ENCODE measurements at regions not wholly inside any gene's neighbourhood (a gene's known extent, or its start where the extent isn't known, plus 50 kb on each side); places are given as distances from the start of the nearest gene placed in this dataset.

GRCh38 chr2:180374502-180375281 lies 367.6 kb upstream of the CWC22 start:
- Histone ChIP-seq H4K5ac (ENCODE audit: low read depth, low read length) (no peak overlapping the region), H3K9ac (ENCODE audit: low read depth, low read length) (no peak overlapping the region), H3K79me1 (ENCODE audit: low read depth in 1 of 2, low read length in 2 of 2) (no peaks in the 10 kb centered on the region), H3K4me1 (ENCODE audit: control insufficient read depth, insufficient read depth, low read length) (no peaks in the 10 kb centered on the region), H3K4me3 (ENCODE audit: insufficient read depth, low read depth, low read length) (no peak overlapping the region), H2AK9ac (replicated peaks; ENCODE audit: low read depth, low read length, poor library complexity) (no peak overlapping the region), H3K27ac (ENCODE audit: insufficient read depth, low read length) (no peak overlapping the region), H3K4me2 (ENCODE audit: low read depth, low read length) (no peak overlapping the region), H2AK5ac (ENCODE audit: low read depth, low read length) (no peak overlapping the region), H3K9me1 (ENCODE audit: insufficient read depth, low read length) (no peaks in the 10 kb centered on the region), H4K91ac (ENCODE audit: insufficient read depth, low read depth, low read length) (no peak overlapping the region), H3K4ac (ENCODE audit: low read depth, low read length) (no peak overlapping the region), H2BK5ac (ENCODE audit: low read depth, low read length, poor library complexity, severe bottlenecking) (no peak overlapping the region), H3K23ac (ENCODE audit: low read depth, low read length) (no peak overlapping the region), H4K20me1 (ENCODE audit: insufficient read depth, low read length) (no peaks in the 10 kb centered on the region), H3K9me3 (ENCODE audit: control insufficient read depth, insufficient read depth, low read length) (no peaks in the 10 kb centered on the region), H3K56ac (ENCODE audit: extremely low read depth, insufficient read depth, low read length) (no peak overlapping the region), H2BK120ac (ENCODE audit: low read depth, low read length) (no peak overlapping the region), H3K36me3 (ENCODE audit: control insufficient read depth, insufficient read depth, low read length) (no peaks in the 10 kb centered on the region), H2BK15ac (ENCODE audit: low read depth, low read length) (no peak overlapping the region), H2AFZ (replicated peaks; ENCODE audit: low read length, poor library complexity) (no peak overlapping the region), H3K27me3 (ENCODE audit: control insufficient read depth, insufficient read depth, low read length) (no peaks in the 10 kb centered on the region), H3K18ac (ENCODE audit: low read depth, low read length) (no peak overlapping the region), H4K8ac (ENCODE audit: low read depth in 2 of 2, low read length in 2 of 2) (no peak overlapping the region), H3K14ac (replicated peaks; ENCODE audit: low read depth, low read length) (no peak overlapping the region), H2BK20ac (ENCODE audit: low read depth, low read length) (no peak overlapping the region)
- dilution Hi-C loops (cut with HindIII; ENCODE audit: low sequenced_read_pairs, unreplicated experiment) (no loop called here), in situ Hi-C loops (cut with MboI; ENCODE audit: low sequenced_read_pairs) (no loop called here), intact Hi-C loops (cut with micrococcal nuclease) (no loop called here)
- no peak for TF ChIP-seq SMC3 (IDR thresholded peaks at IDR 0.05; ENCODE audit: low read depth, low read length)
- ATAC-seq (ENCODE audit: low read depth) (no peak), DNase-seq (no peak)
- WGBS, 2 experiments (ENCODE audit: extremely low coverage in 2 of 2, insufficient read length in 1 of 2): no CpG with 5 or more reads among the region's 3 CpGs
- no TSS peak for BruUV-seq (replicated peaks)
- ChIA-PET POLR2A (ENCODE audit: unreplicated experiment) (no interaction called here), CTCF (no interaction called here)
